Mesothelial cell of epicardium (in vitro differentiated cells): ENCODE measurements at regions not wholly inside any gene's neighbourhood (a gene's known extent, or its start where the extent isn't known, plus 50 kb on each side); places are given as distances from the start of the nearest gene placed in this dataset.

Source experiments
- DNase-seq, 2 experiments: peaks; one replicate each; pipeline ENCODE4 v3.0.0; 2021; ENCODE audit warnings: low spot score in 2 of 2; ENCODE audit not compliant: unreplicated experiment in 2 of 2
- H3K27ac Mint-ChIP-seq: 2 replicates; pipeline ENCODE4 v1.8.0; 2021; ENCODE audit warnings: mixed read lengths
- H3K27me3 Mint-ChIP-seq: 2 replicates; pipeline ENCODE4 v1.8.0; 2021; ENCODE audit warnings: low read depth, mixed read lengths
- H3K36me3 Mint-ChIP-seq: 2 replicates; pipeline ENCODE4 v1.8.0; 2021; ENCODE audit warnings: mixed read lengths
- H3K4me1 Mint-ChIP-seq: 2 replicates; pipeline ENCODE4 v1.8.0; 2021; ENCODE audit warnings: mixed read lengths
- H3K4me3 Mint-ChIP-seq: 2 replicates; pipeline ENCODE4 v1.8.0; 2021; ENCODE audit warnings: mild to moderate bottlenecking, moderate library complexity, mixed read lengths
- H3K9me3 Mint-ChIP-seq: 2 replicates; pipeline ENCODE4 v1.8.0; 2021; ENCODE audit warnings: mixed read lengths
- CTCF ChIP-seq: fragments of 200-600 bp; sonication (generic); IDR thresholded peaks from one replicate; pipeline ENCODE4 v1.5.0; 2021; ENCODE audit warnings: antibody characterized with exemption; ENCODE audit not compliant: unreplicated experiment

- DNase-seq: no peak
- peaks cover 7% of the 10 kb centered on the region for H3K9me3 Mint-ChIP-seq
- no peak for TF ChIP-seq CTCF
- no peak overlapping the region for H3K27ac Mint-ChIP-seq
- no peak overlapping the region for H3K4me3 Mint-ChIP-seq
- H3K36me3 Mint-ChIP-seq: no peaks in the 10 kb centered on the region
- H3K4me1 Mint-ChIP-seq: peaks cover 4% of the 10 kb centered on the region
- H3K27me3 Mint-ChIP-seq: peaks cover 6% of the 10 kb centered on the region
Observed at GRCh38 chr6:9347608-9348007, 912.3 kb upstream of the SLC35B3 start.

- Mint-ChIP-seq H3K27ac (no peak overlapping the region), H3K9me3 (peaks cover under 1% of the 10 kb centered on the region), H3K4me1 (peaks cover 4% of the 10 kb centered on the region), H3K27me3 (peaks cover 6% of the 10 kb centered on the region), H3K36me3 (no peaks in the 10 kb centered on the region), H3K4me3 (no peak overlapping the region)
- TF ChIP-seq CTCF: no peak
- DNase-seq: no peak
Observed at GRCh38 chr6:9346923-9347322, 911.6 kb upstream of the SLC35B3 start.

GRCh38 chr6:9335431-9335830 is 900.1 kb upstream of the SLC35B3 start:
- H3K27ac Mint-ChIP-seq: no peak overlapping the region
- H3K4me3 Mint-ChIP-seq: no peak overlapping the region
- H3K4me1 Mint-ChIP-seq: no peaks in the 10 kb centered on the region
- no peak for DNase-seq
- H3K9me3 Mint-ChIP-seq: peaks cover 3% of the 10 kb centered on the region
- H3K36me3 Mint-ChIP-seq: no peaks in the 10 kb centered on the region
- H3K27me3 Mint-ChIP-seq: no peaks in the 10 kb centered on the region
- TF ChIP-seq CTCF: no peak

GRCh38 chr6:9334979-9335378 is 899.6 kb upstream of the SLC35B3 start:
- H3K4me1 Mint-ChIP-seq: no peaks in the 10 kb centered on the region

GRCh38 chr6:9332241-9332780 is 897.0 kb upstream of the SLC35B3 start:
- Mint-ChIP-seq H3K36me3 (peaks cover 3% of the 10 kb centered on the region), H3K4me3 (no peak overlapping the region), H3K27ac (no peak overlapping the region), H3K27me3 (no peaks in the 10 kb centered on the region), H3K4me1 (no peaks in the 10 kb centered on the region), H3K9me3 (peaks cover 13% of the 10 kb centered on the region)
- TF ChIP-seq CTCF: no peak
- DNase-seq: no peak

More at GRCh38 chr6:9334979-9335378, 899.6 kb upstream of the SLC35B3 start:
- TF ChIP-seq CTCF: no peak
- Mint-ChIP-seq H3K27me3 (no peaks in the 10 kb centered on the region), H3K27ac (no peak overlapping the region), H3K9me3 (peaks cover 3% of the 10 kb centered on the region), H3K4me3 (no peak overlapping the region), H3K36me3 (no peaks in the 10 kb centered on the region)
- no peak for DNase-seq

GRCh38 chr6:9316831-9317230 is 881.5 kb upstream of the SLC35B3 start:
- H3K4me1 Mint-ChIP-seq: peaks cover 3% of the 10 kb centered on the region
- TF ChIP-seq CTCF: no peak
- peaks cover 6% of the 10 kb centered on the region for H3K9me3 Mint-ChIP-seq
- no peaks in the 10 kb centered on the region for H3K27me3 Mint-ChIP-seq
- no peak overlapping the region for H3K4me3 Mint-ChIP-seq
- H3K36me3 Mint-ChIP-seq: no peaks in the 10 kb centered on the region
- no peak overlapping the region for H3K27ac Mint-ChIP-seq
- DNase-seq: no peak
